ENCODE measurements at regions not wholly inside any gene's neighbourhood (a gene's known extent, or its start where the extent isn't known, plus 50 kb on each side); places are given as distances from the start of the nearest gene placed in this dataset.
"Not testable (repeated sequence)": the region's sequence is repeated elsewhere in the genome, so short reads cannot be mapped to it uniquely, and the experiment has no call there.

DNA sequence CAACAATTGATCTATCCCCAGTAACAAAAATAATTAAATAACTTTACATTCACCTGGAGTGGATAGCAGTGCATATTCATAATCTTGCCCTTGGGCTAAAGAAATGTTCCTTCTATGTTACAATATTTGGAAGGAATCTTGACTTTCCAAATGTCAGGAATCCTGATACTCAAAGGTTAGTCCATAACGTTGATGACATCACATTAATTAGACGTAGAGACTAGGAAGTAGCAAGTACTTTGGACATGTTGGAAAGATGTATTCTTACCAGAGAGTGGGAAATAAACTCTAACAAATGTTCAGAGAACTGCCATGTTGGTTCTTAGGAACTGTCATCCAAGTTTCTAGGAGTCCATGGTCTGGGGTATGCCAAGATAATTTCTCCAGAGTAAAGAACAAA, 70.6 kb upstream of the SLC25A36 start:
- FAIRE-seq = no peak

DNA sequence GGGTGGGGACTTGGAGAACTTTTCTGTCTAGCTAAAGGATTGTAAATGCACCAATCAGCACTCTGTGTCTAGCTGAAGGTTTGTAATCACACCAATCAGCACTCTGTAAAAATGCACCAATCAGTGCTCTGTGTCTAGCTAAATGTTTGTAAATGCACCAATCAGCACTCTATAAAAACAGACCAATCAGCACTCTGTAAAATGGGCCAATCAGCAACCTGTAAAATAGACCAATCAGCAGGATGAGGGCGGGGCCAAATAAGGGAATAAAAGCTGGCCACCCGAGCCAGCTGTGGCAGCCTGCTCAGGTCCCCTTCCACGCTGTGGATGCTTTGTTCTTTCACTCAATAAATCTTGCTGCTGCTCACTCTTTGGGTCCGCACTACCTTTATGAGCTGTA, 69.5 kb upstream of the SLC25A36 start:
- FAIRE-seq = not testable (repeated sequence)

DNA sequence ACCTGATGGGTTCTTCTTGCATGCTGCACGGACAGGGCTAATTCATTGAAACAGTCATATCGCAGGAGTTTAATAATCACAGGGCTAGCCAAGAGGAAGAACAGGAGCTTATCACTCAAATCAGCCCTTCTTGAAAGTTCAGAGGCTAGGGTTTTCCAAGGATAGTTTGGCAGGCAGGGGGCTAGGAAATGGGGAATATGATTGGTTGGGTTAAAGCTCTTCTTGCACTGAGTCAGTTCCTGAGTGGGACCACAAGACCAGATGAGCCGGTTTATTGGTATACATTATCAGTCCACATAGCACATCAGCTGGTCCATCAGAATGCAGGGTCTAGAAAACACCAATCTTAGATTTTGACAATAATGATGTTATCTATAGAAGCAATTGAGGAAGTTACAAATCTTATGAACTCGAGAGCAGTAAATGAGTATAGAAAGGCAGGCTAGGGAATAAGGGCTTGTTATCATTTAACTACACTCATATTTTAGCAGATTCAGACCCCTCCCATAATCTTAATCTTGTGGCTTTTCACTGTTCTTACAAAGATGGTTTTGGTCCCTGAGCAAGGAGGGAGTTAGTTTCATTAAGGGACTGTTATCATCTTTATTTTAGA, 58.1 kb upstream of the SLC25A36 start:
- FAIRE-seq = no peak

DNA sequence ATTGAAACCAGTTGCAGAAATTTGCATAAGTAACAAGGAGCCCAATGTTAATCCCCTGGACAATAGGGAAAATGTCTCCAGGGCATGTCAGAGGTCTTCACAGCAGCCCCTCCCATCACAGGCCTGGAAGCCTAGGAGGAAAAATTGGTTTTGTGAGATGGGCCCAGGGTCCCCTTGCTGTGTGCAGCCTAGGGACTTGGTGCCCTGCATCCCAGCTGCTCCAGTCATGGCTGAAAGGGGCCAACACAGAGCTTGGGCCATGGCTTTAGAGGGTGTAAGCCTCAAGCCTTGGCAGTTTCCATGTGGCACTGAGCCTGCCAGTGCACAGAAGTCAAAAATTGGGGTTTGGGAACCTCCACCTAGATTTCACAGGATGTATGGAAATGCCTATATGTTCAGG, 55.9 kb upstream of the SLC25A36 start:
- FAIRE-seq = not testable (repeated sequence)
